ENCODE measurements at regions not wholly inside any gene's neighbourhood (a gene's known extent, or its start where the extent isn't known, plus 50 kb on each side); places are given as distances from the start of the nearest gene placed in this dataset.
"Not testable (repeated sequence)": the region's sequence is repeated elsewhere in the genome, so short reads cannot be mapped to it uniquely, and the experiment has no call there.

DNA sequence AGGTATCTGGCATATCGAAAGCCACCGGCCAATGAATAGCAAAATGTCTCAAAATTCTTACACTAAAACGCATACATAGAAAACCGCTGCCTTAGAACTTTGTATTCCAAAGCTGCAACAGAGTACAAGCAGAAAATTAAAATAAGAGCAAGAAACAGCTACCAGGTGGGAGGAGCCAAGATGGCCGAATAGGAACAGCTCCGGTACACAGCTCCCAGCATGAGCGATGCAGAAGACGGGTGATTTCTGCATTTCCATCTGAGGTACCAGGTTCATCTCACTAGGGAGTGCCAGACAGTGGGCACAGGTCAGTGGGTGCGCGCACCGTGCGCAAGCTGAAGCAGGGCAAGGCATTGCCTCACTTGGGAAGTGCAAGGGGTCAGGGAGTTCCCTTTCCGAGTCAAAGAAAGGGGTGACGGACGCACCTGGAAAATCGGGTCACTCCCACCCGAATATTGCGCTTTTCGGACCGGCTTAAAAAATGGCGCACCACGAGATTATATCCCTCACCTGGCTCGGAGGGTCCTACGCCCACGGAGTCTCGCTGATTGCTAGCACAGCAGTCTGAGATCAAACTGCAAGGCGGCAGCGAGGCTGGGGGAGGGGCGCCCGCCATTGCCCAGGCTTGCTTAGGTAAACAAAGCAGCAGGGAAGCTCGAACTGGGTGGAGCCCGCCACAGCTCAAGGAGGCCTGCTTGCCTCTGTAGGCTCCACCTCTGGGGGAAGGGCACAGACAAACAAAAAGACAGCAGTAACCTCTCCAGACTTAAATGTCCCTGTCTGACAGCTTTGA, 367.2 kb upstream of the ATP11B start:
- H3K9me1 ChIP-seq (replicated peaks; ENCODE audit: control insufficient read depth, extremely low read depth, insufficient read depth, low read length); H3K9me3 ChIP-seq (replicated peaks; ENCODE audit: control insufficient read depth, insufficient read depth, low read length); CTCF ChIA-PET; H3K4me2 ChIP-seq (ENCODE audit: insufficient read depth, low read length); H3K4me1 ChIP-seq (ENCODE audit: control insufficient read depth, extremely low read depth, insufficient read depth, low read length); dilution Hi-C loops (cut with MboI; ENCODE audit: extremely low pct_ligation_motif_present, low sequenced_read_pairs); H2AFZ ChIP-seq (ENCODE audit: low read depth, low read length); DNase-seq (ENCODE audit: low read depth, low spot score); BruUV-seq (replicated peaks); H4K20me1 ChIP-seq (replicated peaks; ENCODE audit: control insufficient read depth, extremely low read depth, insufficient read depth, low read length); H3K27ac ChIP-seq (ENCODE audit: insufficient read depth, low read depth, low read length); H3K4me3 ChIP-seq (replicated peaks in 1 of 3; ENCODE audit: insufficient read depth in 1 of 3, low read depth in 1 of 3, low read length in 3 of 3); H3K79me2 ChIP-seq (ENCODE audit: control insufficient read depth, insufficient read depth, low read length); H3K27me3 ChIP-seq (ENCODE audit: control insufficient read depth in 2 of 2, insufficient read depth in 2 of 2, low read length in 2 of 2); H3K36me3 ChIP-seq (ENCODE audit: control insufficient read depth in 2 of 2, extremely low read depth in 1 of 2, insufficient read depth in 2 of 2, low read length in 2 of 2); POLR2A ChIA-PET; FAIRE-seq; intact Hi-C loops (cut with micrococcal nuclease); H3K9ac ChIP-seq (replicated peaks; ENCODE audit: extremely low read depth, insufficient read depth, low read length): not testable (repeated sequence)

DNA sequence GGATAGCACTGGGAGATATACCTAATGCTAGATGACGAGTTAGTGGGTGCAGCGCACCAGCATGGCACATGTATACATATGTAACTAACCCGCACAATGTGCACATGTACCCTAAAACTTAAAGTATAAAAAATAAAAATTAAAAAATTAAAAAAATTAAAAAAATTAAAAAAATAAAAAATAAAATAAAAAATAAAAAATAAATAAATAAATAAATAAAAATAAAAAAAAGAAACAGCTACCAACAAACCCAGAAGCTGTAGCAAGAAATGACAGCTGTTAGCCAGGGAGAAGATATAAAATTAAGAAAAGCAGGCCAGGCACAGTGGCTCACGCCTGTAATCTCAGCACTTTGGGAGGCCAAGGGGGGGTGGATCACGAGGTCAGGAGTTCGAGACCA, 361.3 kb upstream of the ATP11B start:
- H3K4me2 ChIP-seq (ENCODE audit: insufficient read depth, low read length); H3K9me3 ChIP-seq (replicated peaks; ENCODE audit: control insufficient read depth, insufficient read depth, low read length); POLR2A ChIA-PET; FAIRE-seq; H3K4me1 ChIP-seq (ENCODE audit: control insufficient read depth, extremely low read depth, insufficient read depth, low read length); DNase-seq (ENCODE audit: low read depth, low spot score); intact Hi-C loops (cut with micrococcal nuclease); H3K9me1 ChIP-seq (replicated peaks; ENCODE audit: control insufficient read depth, extremely low read depth, insufficient read depth, low read length); H2AFZ ChIP-seq (ENCODE audit: low read depth, low read length); BruUV-seq (replicated peaks); H3K9ac ChIP-seq (replicated peaks; ENCODE audit: extremely low read depth, insufficient read depth, low read length); H3K4me3 ChIP-seq (replicated peaks in 1 of 3; ENCODE audit: insufficient read depth in 1 of 3, low read depth in 1 of 3, low read length in 3 of 3); H4K20me1 ChIP-seq (replicated peaks; ENCODE audit: control insufficient read depth, extremely low read depth, insufficient read depth, low read length); H3K27ac ChIP-seq (ENCODE audit: insufficient read depth, low read depth, low read length); H3K27me3 ChIP-seq (ENCODE audit: control insufficient read depth in 2 of 2, insufficient read depth in 2 of 2, low read length in 2 of 2); dilution Hi-C loops (cut with MboI; ENCODE audit: extremely low pct_ligation_motif_present, low sequenced_read_pairs); H3K36me3 ChIP-seq (ENCODE audit: control insufficient read depth in 2 of 2, extremely low read depth in 1 of 2, insufficient read depth in 2 of 2, low read length in 2 of 2); H3K79me2 ChIP-seq (ENCODE audit: control insufficient read depth, insufficient read depth, low read length): not testable (repeated sequence)
- CTCF ChIA-PET: interaction anchor here (1.3 kb wide), 1 partner anchor 59 kb away, joined by 5 read pairs; no protein-coding TSS in a partner anchor
